Activated naive CD4-positive, alpha-beta T cell treated with Interleukin-2 at 50 U/mL for 16 hours (primary cell): ENCODE measurements at regions not wholly inside any gene's neighbourhood (a gene's known extent, or its start where the extent isn't known, plus 50 kb on each side); places are given as distances from the start of the nearest gene placed in this dataset.
"Not testable (repeated sequence)": the region's sequence is repeated elsewhere in the genome, so short reads cannot be mapped to it uniquely, and the experiment has no call there.

Source experiments
- DNase-seq: peaks from one replicate; pipeline ENCODE4 v3.0.0-alpha.2; 2020

GRCh38 chr4:177259466-177259865 is 50.2 kb upstream of the NEIL3 start:
- DNase-seq, result not testable (repeated sequence)
